ENCODE measurements at regions not wholly inside any gene's neighbourhood (a gene's known extent, or its start where the extent isn't known, plus 50 kb on each side); places are given as distances from the start of the nearest gene placed in this dataset.

- TF ChIP-seq CTCF (IDR thresholded peaks at IDR 0.05) (no peak), POLR2A (IDR thresholded peaks at IDR 0.05) (no peak)
- Histone ChIP-seq H3K4me3 (no peak overlapping the region), H3K9me3 (no peaks in the 10 kb centered on the region), H3K4me1 (no peaks in the 10 kb centered on the region), H3K27ac (no peak overlapping the region), H3K36me3 (no peaks in the 10 kb centered on the region), H3K27me3 (no peaks in the 10 kb centered on the region)
- whole genome bisulfite sequencing (ENCODE audit: insufficient coverage, low coverage, low lambda C conversion rate, missing lambda C conversion rate) = 49% methylated on average over 4 of the region's 14 CpGs
- ATAC-seq (no peak), DNase-seq (peak in 1 of 3 donors; percentile 33)
- intact Hi-C loops (cut with DNase I) = loop anchor here in 1 of 2 donors (10.0 kb wide), 1 partner anchor 205 kb away; no protein-coding TSS in a partner anchor
These were observed 120.6 kb downstream of the IRF8 start for GRCh38 chr16:86019446-86020047.

- no peak overlapping the region for H3K27ac ChIP-seq
- no peaks in the 10 kb centered on the region for H3K27me3 ChIP-seq
- H3K9me3 ChIP-seq = no peaks in the 10 kb centered on the region
- no peak overlapping the region for H3K4me3 ChIP-seq
- H3K36me3 ChIP-seq = no peaks in the 10 kb centered on the region
- DNase-seq (peak in 1 of 3 donors; percentile 27), ATAC-seq (no peak)
- H3K4me1 ChIP-seq = no peaks in the 10 kb centered on the region
- TF ChIP-seq CTCF (IDR thresholded peaks at IDR 0.05) (no peak), POLR2A (IDR thresholded peaks at IDR 0.05) (no peak)
- intact Hi-C loops (cut with DNase I) = no loop called here
- WGBS (ENCODE audit: insufficient coverage, low coverage, low lambda C conversion rate, missing lambda C conversion rate) = 56% methylated on average over 5 of the region's 7 CpGs
These were observed 122.0 kb downstream of the IRF8 start for GRCh38 chr16:86020971-86021370.

GRCh38 chr16:86022381-86022960 is 123.5 kb downstream of the IRF8 start:
- H3K9me3 ChIP-seq = no peaks in the 10 kb centered on the region

GRCh38 chr16:86024210-86024609 is 125.2 kb downstream of the IRF8 start:
- TF ChIP-seq CTCF (IDR thresholded peaks at IDR 0.05) (no peak), POLR2A (IDR thresholded peaks at IDR 0.05) (no peak)
- intact Hi-C loops (cut with DNase I) = no loop called here
- Histone ChIP-seq H3K27ac (no peak overlapping the region), H3K4me3 (no peak overlapping the region), H3K27me3 (peaks cover 0 to 3% of the 10 kb centered on the region in 2 donors), H3K9me3 (no peaks in the 10 kb centered on the region), H3K36me3 (no peaks in the 10 kb centered on the region), H3K4me1 (no peaks in the 10 kb centered on the region)
- no peak for ATAC-seq
- DNase-seq = no peak

More at GRCh38 chr16:86022381-86022960, 123.5 kb downstream of the IRF8 start:
- H3K4me1 ChIP-seq = no peaks in the 10 kb centered on the region
- peak in 1 of 3 donors; percentile 10 for DNase-seq
- no peaks in the 10 kb centered on the region for H3K27me3 ChIP-seq
- TF ChIP-seq CTCF (IDR thresholded peaks at IDR 0.05) = no peak
- TF ChIP-seq POLR2A (IDR thresholded peaks at IDR 0.05) = no peak
- H3K27ac ChIP-seq = no peak overlapping the region
- H3K4me3 ChIP-seq = no peak overlapping the region
- intact Hi-C loops (cut with DNase I) = no loop called here
- 0% methylated on average over 1 of the region's 7 CpGs for whole genome bisulfite sequencing (ENCODE audit: insufficient coverage, low coverage, low lambda C conversion rate, missing lambda C conversion rate)
- no peaks in the 10 kb centered on the region for H3K36me3 ChIP-seq
- no peak for ATAC-seq
